ENCODE measurements at regions not wholly inside any gene's neighbourhood (a gene's known extent, or its start where the extent isn't known, plus 50 kb on each side); places are given as distances from the start of the nearest gene placed in this dataset.

- no peak for TF ChIP-seq PHF8 (conservative IDR thresholded peaks at IDR 0.05; ENCODE audit: low read depth, low read length)
- no peak for TF ChIP-seq ZNF274 (IDR thresholded peaks at IDR 0.05; ENCODE audit: borderline replicate concordance, extremely low read depth, low read length)
- TF ChIP-seq RAD21 (IDR thresholded peaks at IDR 0.05 in 1 of 2, conservative IDR thresholded peaks at IDR 0.05 in 1 of 2; ENCODE audit: low read depth in 2 of 2, low read length in 2 of 2) = peak; percentile 32 to 45; a peak in 3 of 4 replicates
- TF ChIP-seq GABPA (IDR thresholded peaks at IDR 0.05; ENCODE audit: borderline replicate concordance, insufficient read depth, low read length) = no peak
- no peak for TF ChIP-seq YY1 (IDR thresholded peaks at IDR 0.05; ENCODE audit: low read depth, low read length)
- no peak for TF ChIP-seq NANOG (IDR thresholded peaks at IDR 0.05; ENCODE audit: insufficient read depth, low read depth, low read length, poor library complexity, severe bottlenecking)
- TF ChIP-seq RFX5 (IDR thresholded peaks at IDR 0.05; ENCODE audit: borderline replicate concordance, low read depth, low read length) = no peak
- no peak for TF ChIP-seq SIX5 (IDR thresholded peaks at IDR 0.05; ENCODE audit: low read depth, low read length)
- TF ChIP-seq RBBP5 (IDR thresholded peaks at IDR 0.05; ENCODE audit: borderline replicate concordance, low read depth, low read length) = no peak
- TF ChIP-seq BRCA1 (IDR thresholded peaks at IDR 0.05; ENCODE audit: low read depth, low read length) = no peak
- TF ChIP-seq SIN3A (conservative IDR thresholded peaks at IDR 0.05 in 1 of 2, IDR thresholded peaks at IDR 0.05 in 1 of 2; ENCODE audit: low read depth in 1 of 2, low read length in 2 of 2) = peak in 1 of 2 experiments; percentile 63; a peak in 1 of 4 replicates
- no peak for TF ChIP-seq HDAC6 (IDR thresholded peaks at IDR 0.05; ENCODE audit: low read depth, low read length)
- TF ChIP-seq CHD1 (IDR thresholded peaks at IDR 0.05; ENCODE audit: low read depth, low read length) = no peak
Observed at GRCh38 chr2:39851651-39852110, 72.6 kb upstream of the THUMPD2 start (continued).

All from H1 (cell line).